Choroid plexus epithelial cell (primary cell): ENCODE measurements at regions not wholly inside any gene's neighbourhood (a gene's known extent, or its start where the extent isn't known, plus 50 kb on each side); places are given as distances from the start of the nearest gene placed in this dataset.
"Not testable (repeated sequence)": the region's sequence is repeated elsewhere in the genome, so short reads cannot be mapped to it uniquely, and the experiment has no call there.

Experiments
- DNase-seq: peaks from one replicate; pipeline ENCODE4 v3.0.0-alpha.2; 2010; ENCODE audit warnings: low read depth
- H3K4me3 ChIP-seq: 2 replicates; pipeline ENCODE4 v1.5.1; 2011; ENCODE audit warnings: low read depth, mild to moderate bottlenecking, control low read depth, low read length, moderate library complexity
- CTCF ChIP-seq: conservative IDR thresholded peaks from 2 replicates; pipeline ENCODE4 v1.5.1; 2011; ENCODE audit warnings: low read depth, mild to moderate bottlenecking, control low read depth, inconsistent platforms, low read length, moderate library complexity

GRCh38 chr9:41022365-41022764, 106.1 kb downstream of the FOXD4L6 start:
- DNase-seq, H3K4me3 ChIP-seq: not testable (repeated sequence)

- H3K4me3 ChIP-seq, DNase-seq: not testable (repeated sequence)
Observed at GRCh38 chr9:41019858-41020562, 108.5 kb downstream of the FOXD4L6 start.

GRCh38 chr9:41018948-41019347, 109.5 kb downstream of the FOXD4L6 start:
- DNase-seq, H3K4me3 ChIP-seq: not testable (repeated sequence)

- not testable (repeated sequence) for DNase-seq, H3K4me3 ChIP-seq
Observed at GRCh38 chr9:41016699-41017098, 111.8 kb downstream of the FOXD4L6 start.

- DNase-seq, H3K4me3 ChIP-seq: not testable (repeated sequence)
Observed at GRCh38 chr9:40999952-41000700, 128.4 kb downstream of the FOXD4L6 start.

GRCh38 chr9:40995490-40995889, 133.0 kb downstream of the FOXD4L6 start:
- H3K4me3 ChIP-seq, DNase-seq: not testable (repeated sequence)

- not testable (repeated sequence) for DNase-seq, H3K4me3 ChIP-seq
Observed at GRCh38 chr9:40993842-40994241, 134.6 kb downstream of the FOXD4L6 start.

- not testable (repeated sequence) for H3K4me3 ChIP-seq, DNase-seq
Observed at GRCh38 chr9:40993375-40993774, 135.1 kb downstream of the FOXD4L6 start.

GRCh38 chr9:40992472-40992821, 136.0 kb downstream of the FOXD4L6 start:
- peak overlapping the region; percentile 69 for H3K4me3 ChIP-seq
- DNase-seq = not testable (repeated sequence)

GRCh38 chr9:40991741-40992471, 136.6 kb downstream of the FOXD4L6 start:
- peak; percentile 78 for TF ChIP-seq CTCF
- peak; percentile 99 for DNase-seq
- H3K4me3 ChIP-seq = peak overlapping the region; percentile 69

- H3K4me3 ChIP-seq = peak overlapping the region; percentile 69
- not testable (repeated sequence) for DNase-seq
Observed at GRCh38 chr9:40991100-40991740, 137.3 kb downstream of the FOXD4L6 start.

- not testable (repeated sequence) for H3K4me3 ChIP-seq, DNase-seq
Observed at GRCh38 chr9:40986332-40986731, 142.1 kb downstream of the FOXD4L6 start.

GRCh38 chr9:40975351-40975750, 153.1 kb downstream of the FOXD4L6 start:
- H3K4me3 ChIP-seq, DNase-seq: not testable (repeated sequence)

- not testable (repeated sequence) for DNase-seq, H3K4me3 ChIP-seq
Observed at GRCh38 chr9:40974912-40975311, 153.6 kb downstream of the FOXD4L6 start.

- DNase-seq, H3K4me3 ChIP-seq: not testable (repeated sequence)
Observed at GRCh38 chr9:40971773-40972172, 156.7 kb downstream of the FOXD4L6 start.
